Endothelial cell of umbilical vein (primary cell): ENCODE measurements at regions not wholly inside any gene's neighbourhood (a gene's known extent, or its start where the extent isn't known, plus 50 kb on each side); places are given as distances from the start of the nearest gene placed in this dataset.

ENCODE experiments used
- CTCF ChIP-seq, 2 donors: IDR thresholded peaks; 1 replicate in 1 of 2; 2 replicates in 1 of 2; pipeline ENCODE4 v1.5.1; 2011; ENCODE audit warnings: low read length in 2 of 2, mild to moderate bottlenecking in 2 of 2, moderate library complexity in 2 of 2, control low read depth in 1 of 2, inconsistent platforms in 1 of 2, low read depth in 1 of 2; ENCODE audit not compliant: insufficient read depth in 1 of 2; ENCODE audit errors: extremely low read depth in 1 of 2
- EZH2 ChIP-seq: IDR thresholded peaks from 2 replicates; pipeline ENCODE4 v1.6.1; 2012; ENCODE audit warnings: borderline replicate concordance, low read depth, mild to moderate bottlenecking, moderate library complexity, low read length, inconsistent platforms; ENCODE audit not compliant: severe bottlenecking
- MAX ChIP-seq: IDR thresholded peaks from 2 replicates; pipeline ENCODE4 v1.6.1; 2011; ENCODE audit not compliant: insufficient read depth, insufficient read length
- MYC ChIP-seq: IDR thresholded peaks from one replicate; pipeline ENCODE4 v1.6.1; 2011; ENCODE audit warnings: mild to moderate bottlenecking, low read depth, low read length
- POLR2A ChIP-seq: IDR thresholded peaks from 2 replicates; pipeline ENCODE4 v1.6.1; 2012; ENCODE audit warnings: low read depth, mild to moderate bottlenecking, control low read depth, low read length

- TF ChIP-seq CTCF (IDR thresholded peaks at IDR 0.05; ENCODE audit: extremely low read depth in 1 of 2, insufficient read depth in 1 of 2, low read depth in 1 of 2, low read length in 2 of 2) (no peak), MAX (no peak), EZH2 (no peak), MYC (no peak), POLR2A (no peak)
Observed at GRCh38 chr12:23133471-23133870, 508.5 kb downstream of the ETNK1 start.
